GM12875 (cell line): ENCODE measurements at regions not wholly inside any gene's neighbourhood (a gene's known extent, or its start where the extent isn't known, plus 50 kb on each side); places are given as distances from the start of the nearest gene placed in this dataset.
"Not testable (repeated sequence)": the region's sequence is repeated elsewhere in the genome, so short reads cannot be mapped to it uniquely, and the experiment has no call there.

Experiments used
- H3K4me3 ChIP-seq: one replicate; pipeline ENCODE4 v1.5.1; 2011; ENCODE audit warnings: low read depth, low read length, control low read depth
- TF ChIP-seq, protein P1 (sequence below): IDR thresholded peaks from 2 replicates; pipeline ENCODE4 v1.5.1; 2011; ENCODE audit warnings: low read depth, mild to moderate bottlenecking, control low read depth, inconsistent platforms, low read length, moderate library complexity, borderline replicate concordance; ENCODE audit not compliant: insufficient read depth

- H3K4me3 ChIP-seq = no peak overlapping the region
- TF ChIP-seq, protein P1, sequence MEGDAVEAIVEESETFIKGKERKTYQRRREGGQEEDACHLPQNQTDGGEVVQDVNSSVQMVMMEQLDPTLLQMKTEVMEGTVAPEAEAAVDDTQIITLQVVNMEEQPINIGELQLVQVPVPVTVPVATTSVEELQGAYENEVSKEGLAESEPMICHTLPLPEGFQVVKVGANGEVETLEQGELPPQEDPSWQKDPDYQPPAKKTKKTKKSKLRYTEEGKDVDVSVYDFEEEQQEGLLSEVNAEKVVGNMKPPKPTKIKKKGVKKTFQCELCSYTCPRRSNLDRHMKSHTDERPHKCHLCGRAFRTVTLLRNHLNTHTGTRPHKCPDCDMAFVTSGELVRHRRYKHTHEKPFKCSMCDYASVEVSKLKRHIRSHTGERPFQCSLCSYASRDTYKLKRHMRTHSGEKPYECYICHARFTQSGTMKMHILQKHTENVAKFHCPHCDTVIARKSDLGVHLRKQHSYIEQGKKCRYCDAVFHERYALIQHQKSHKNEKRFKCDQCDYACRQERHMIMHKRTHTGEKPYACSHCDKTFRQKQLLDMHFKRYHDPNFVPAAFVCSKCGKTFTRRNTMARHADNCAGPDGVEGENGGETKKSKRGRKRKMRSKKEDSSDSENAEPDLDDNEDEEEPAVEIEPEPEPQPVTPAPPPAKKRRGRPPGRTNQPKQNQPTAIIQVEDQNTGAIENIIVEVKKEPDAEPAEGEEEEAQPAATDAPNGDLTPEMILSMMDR = no peak
These were observed 399.3 kb downstream of the TBC1D32 start for GRCh38 chr6:120935016-120935415.

- not testable (repeated sequence) for H3K4me3 ChIP-seq
These were observed 402.6 kb downstream of the TBC1D32 start for GRCh38 chr6:120931520-120932180.

- H3K4me3 ChIP-seq = not testable (repeated sequence)
These were observed 403.8 kb downstream of the TBC1D32 start for GRCh38 chr6:120930500-120930899.

DNA sequence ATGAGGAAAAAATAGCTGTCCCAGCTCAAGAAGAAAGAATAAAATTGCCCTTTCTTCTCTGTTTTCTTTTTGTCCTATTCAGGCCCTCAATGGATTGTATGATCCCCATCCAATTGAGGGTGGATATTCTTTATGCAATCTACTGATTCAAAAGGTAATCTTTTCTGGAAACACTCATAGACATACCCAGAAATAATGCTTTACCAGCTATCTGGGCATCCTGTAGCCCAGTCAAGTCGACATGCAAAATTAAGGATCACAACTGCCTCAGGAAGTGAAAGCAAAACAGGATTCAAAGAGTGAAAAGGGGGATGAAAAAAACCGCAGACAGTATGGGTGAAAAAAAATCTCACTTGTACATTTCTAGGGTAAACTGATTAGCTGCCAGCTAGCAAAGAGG lies 410.1 kb downstream of the TBC1D32 start:
- no peak overlapping the region for H3K4me3 ChIP-seq
- TF ChIP-seq, protein P1 = no peak

DNA sequence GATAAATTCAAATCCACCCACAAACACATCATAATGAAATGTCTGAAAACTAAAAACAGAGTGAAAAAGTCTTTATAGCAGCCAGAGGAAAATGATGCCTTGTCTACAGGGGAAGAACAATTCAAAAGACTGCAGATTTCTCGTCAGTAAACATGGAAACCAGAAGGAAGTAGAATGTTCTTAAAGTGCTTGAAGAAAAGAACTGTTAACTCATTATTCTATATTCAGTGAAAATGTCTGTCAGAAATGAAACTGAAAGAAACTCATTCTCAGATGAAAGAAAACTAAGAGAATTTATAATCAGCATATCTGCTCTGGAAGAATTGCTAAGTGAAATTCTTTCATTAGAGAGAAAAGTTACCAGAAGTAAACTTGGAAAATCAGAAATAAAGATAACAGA lies 416.1 kb downstream of the TBC1D32 start:
- H3K4me3 ChIP-seq = no peak overlapping the region
- TF ChIP-seq, protein P1 = no peak

DNA sequence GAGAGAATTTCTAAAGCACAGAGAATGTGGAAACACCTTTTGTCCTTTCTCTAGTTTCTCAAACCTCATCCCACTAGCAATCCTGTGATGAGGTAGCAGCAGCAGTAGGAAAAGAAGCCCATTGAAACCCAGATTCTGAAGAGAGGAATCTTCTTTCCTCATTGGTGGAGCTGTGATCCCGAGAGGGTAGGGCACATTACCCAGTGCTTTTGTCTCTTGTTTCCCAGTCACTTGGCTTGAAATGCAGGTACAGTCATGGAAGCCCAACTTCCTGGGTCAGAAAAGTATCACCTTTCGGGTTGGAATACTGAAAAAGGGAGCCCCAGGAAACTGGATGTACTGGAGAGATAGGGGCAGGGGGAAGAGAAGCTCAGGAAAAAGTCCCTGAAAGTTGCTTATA lies 417.4 kb downstream of the TBC1D32 start:
- no peak overlapping the region for H3K4me3 ChIP-seq
- TF ChIP-seq, protein P1 = no peak

GRCh38 chr6:120913486-120913885 lies 420.8 kb downstream of the TBC1D32 start:
- TF ChIP-seq, protein P1 = no peak
- no peak overlapping the region for H3K4me3 ChIP-seq

- no peak overlapping the region for H3K4me3 ChIP-seq
- TF ChIP-seq, protein P1 = no peak
These were observed 425.5 kb downstream of the TBC1D32 start for GRCh38 chr6:120908767-120909166.
